ENCODE measurements at regions not wholly inside any gene's neighbourhood (a gene's known extent, or its start where the extent isn't known, plus 50 kb on each side); places are given as distances from the start of the nearest gene placed in this dataset.

- Mint-ChIP-seq H3K4me3 (no peak overlapping the region), H3K9me3 (no peaks in the 10 kb centered on the region), H3K27me3 (peaks cover 12 to 15% of the 10 kb centered on the region in 2 donors), H3K27ac (no peak overlapping the region), H3K4me1 (no peaks in the 10 kb centered on the region), H3K36me3 (no peaks in the 10 kb centered on the region)
- WGBS (ENCODE audit: insufficient coverage) = 88% methylated on average over 20 of the region's 20 CpGs
- Histone ChIP-seq H3K27ac (ENCODE audit: low read length) (no peak overlapping the region), H3K4me3 (ENCODE audit: control insufficient read depth in 1 of 2, extremely low read depth in 1 of 2, low read length in 1 of 2) (no peak overlapping the region), H3K27me3 (replicated peaks in 1 of 2; ENCODE audit: control insufficient read depth in 2 of 2, extremely low read depth in 1 of 2, insufficient read depth in 2 of 2, low read length in 1 of 2) (peaks cover 3 to 23% of the 10 kb centered on the region in 2 experiments), H3K4me1 (ENCODE audit: control insufficient read depth in 1 of 2, extremely low read depth in 1 of 2, insufficient read depth in 2 of 2, low read length in 2 of 2) (no peaks in the 10 kb centered on the region), H3K9me3 (no peaks in the 10 kb centered on the region), H3K36me3 (ENCODE audit: control insufficient read depth in 2 of 2, extremely low read depth in 1 of 2, insufficient read depth in 1 of 2, low read length in 1 of 2) (no peaks in the 10 kb centered on the region)
- ChIA-PET POLR2A (no interaction called here), CTCF (no interaction called here)
- DNase-seq (peak in 1 of 35 experiments; percentile 22), ATAC-seq (replicated peaks in 1 of 4) (no peak)
Measured at GRCh38 chr2:240217431-240218301, 77.2 kb upstream of the OTOS start.

- ChIA-PET CTCF (no interaction called here), POLR2A (no interaction called here)
- DNase-seq (peak in 2 of 35 experiments; percentile 1 to 16), ATAC-seq (replicated peaks in 1 of 4) (no peak)
- H3K36me3 Mint-ChIP-seq = no peaks in the 10 kb centered on the region
- Histone ChIP-seq H3K27me3 (replicated peaks in 1 of 2; ENCODE audit: control insufficient read depth in 2 of 2, extremely low read depth in 1 of 2, insufficient read depth in 2 of 2, low read length in 1 of 2) (peaks cover 3 to 13% of the 10 kb centered on the region in 2 experiments), H3K4me1 (ENCODE audit: control insufficient read depth in 1 of 2, extremely low read depth in 1 of 2, insufficient read depth in 2 of 2, low read length in 2 of 2) (no peaks in the 10 kb centered on the region), H3K4me3 (ENCODE audit: control insufficient read depth in 1 of 2, extremely low read depth in 1 of 2, low read length in 1 of 2) (no peak overlapping the region), H3K27ac (ENCODE audit: low read length) (no peak overlapping the region), H3K36me3 (ENCODE audit: control insufficient read depth in 2 of 2, extremely low read depth in 1 of 2, insufficient read depth in 1 of 2, low read length in 1 of 2) (no peaks in the 10 kb centered on the region), H3K9me3 (no peaks in the 10 kb centered on the region)
- H3K27me3 Mint-ChIP-seq = peaks cover 23 to 32% of the 10 kb centered on the region in 2 donors
- no peak overlapping the region for H3K4me3 Mint-ChIP-seq
- 87% methylated on average over 9 of the region's 16 CpGs for WGBS (ENCODE audit: insufficient coverage)
- no peak overlapping the region for H3K27ac Mint-ChIP-seq
- no peaks in the 10 kb centered on the region for H3K9me3 Mint-ChIP-seq
- no peaks in the 10 kb centered on the region for H3K4me1 Mint-ChIP-seq
Measured at GRCh38 chr2:240219208-240219890, 78.9 kb upstream of the OTOS start.

GRCh38 chr2:240220371-240220770, 79.9 kb upstream of the OTOS start:
- Mint-ChIP-seq H3K4me3 (no peak overlapping the region), H3K9me3 (no peaks in the 10 kb centered on the region), H3K27me3 (peaks cover 28 to 38% of the 10 kb centered on the region in 2 donors), H3K4me1 (no peaks in the 10 kb centered on the region), H3K27ac (no peak overlapping the region), H3K36me3 (no peaks in the 10 kb centered on the region)
- DNase-seq (no peak), ATAC-seq (replicated peaks in 1 of 4) (no peak)
- Histone ChIP-seq H3K36me3 (ENCODE audit: control insufficient read depth in 2 of 2, extremely low read depth in 1 of 2, insufficient read depth in 1 of 2, low read length in 1 of 2) (no peaks in the 10 kb centered on the region), H3K9me3 (no peaks in the 10 kb centered on the region), H3K4me3 (ENCODE audit: control insufficient read depth in 1 of 2, extremely low read depth in 1 of 2, low read length in 1 of 2) (no peak overlapping the region), H3K4me1 (ENCODE audit: control insufficient read depth in 1 of 2, extremely low read depth in 1 of 2, insufficient read depth in 2 of 2, low read length in 2 of 2) (no peaks in the 10 kb centered on the region), H3K27ac (ENCODE audit: low read length) (no peak overlapping the region), H3K27me3 (replicated peaks in 1 of 2; ENCODE audit: control insufficient read depth in 2 of 2, extremely low read depth in 1 of 2, insufficient read depth in 2 of 2, low read length in 1 of 2) (peaks cover 3 to 16% of the 10 kb centered on the region in 2 experiments)
- 40% methylated on average over 1 of the region's 3 CpGs for WGBS (ENCODE audit: insufficient coverage)
- ChIA-PET POLR2A (no interaction called here), CTCF (no interaction called here)

- whole genome bisulfite sequencing (ENCODE audit: insufficient coverage) = 60% methylated on average over 3 of the region's 7 CpGs
- no peak overlapping the region for H3K4me3 ChIP-seq (ENCODE audit: control insufficient read depth in 1 of 2, extremely low read depth in 1 of 2, low read length in 1 of 2)
- H3K4me1 ChIP-seq (ENCODE audit: control insufficient read depth in 1 of 2, extremely low read depth in 1 of 2, insufficient read depth in 2 of 2, low read length in 2 of 2) = no peaks in the 10 kb centered on the region
- Mint-ChIP-seq H3K36me3 (no peaks in the 10 kb centered on the region), H3K9me3 (peaks cover 3 to 5% (median 3%) of the 10 kb centered on the region in 3 donors), H3K4me3 (no peak overlapping the region), H3K4me1 (no peaks in the 10 kb centered on the region), H3K27me3 (peaks cover 40 to 47% of the 10 kb centered on the region in 2 donors), H3K27ac (no peak overlapping the region)
- H3K27me3 ChIP-seq (replicated peaks in 1 of 2; ENCODE audit: control insufficient read depth in 2 of 2, extremely low read depth in 1 of 2, insufficient read depth in 2 of 2, low read length in 1 of 2) = peaks cover 3 to 33% of the 10 kb centered on the region in 2 experiments
- peak in 1 of 35 experiments; percentile 1 for DNase-seq
- POLR2A ChIA-PET = no interaction called here
- H3K36me3 ChIP-seq (ENCODE audit: control insufficient read depth in 2 of 2, extremely low read depth in 1 of 2, insufficient read depth in 1 of 2, low read length in 1 of 2) = no peaks in the 10 kb centered on the region
- no peaks in the 10 kb centered on the region for H3K9me3 ChIP-seq
- ATAC-seq (replicated peaks in 1 of 4) = no peak
- CTCF ChIA-PET = no interaction called here
- no peak overlapping the region for H3K27ac ChIP-seq (ENCODE audit: low read length)
Measured at GRCh38 chr2:240223631-240224030, 83.2 kb upstream of the OTOS start.

- Histone ChIP-seq H3K4me3 (ENCODE audit: control insufficient read depth in 1 of 2, extremely low read depth in 1 of 2, low read length in 1 of 2) (no peak overlapping the region), H3K4me1 (ENCODE audit: control insufficient read depth in 1 of 2, extremely low read depth in 1 of 2, insufficient read depth in 2 of 2, low read length in 2 of 2) (no peaks in the 10 kb centered on the region), H3K27me3 (replicated peaks in 1 of 2; ENCODE audit: control insufficient read depth in 2 of 2, extremely low read depth in 1 of 2, insufficient read depth in 2 of 2, low read length in 1 of 2) (peaks cover 3 to 36% of the 10 kb centered on the region in 2 experiments), H3K9me3 (no peaks in the 10 kb centered on the region), H3K36me3 (ENCODE audit: control insufficient read depth in 2 of 2, extremely low read depth in 1 of 2, insufficient read depth in 1 of 2, low read length in 1 of 2) (no peaks in the 10 kb centered on the region), H3K27ac (ENCODE audit: low read length) (no peak overlapping the region)
- DNase-seq = no peak
- H3K9me3 Mint-ChIP-seq = peaks cover 3 to 13% (median 3%) of the 10 kb centered on the region in 3 donors
- H3K27ac Mint-ChIP-seq = no peak overlapping the region
- CTCF ChIA-PET = no interaction called here
- no peaks in the 10 kb centered on the region for H3K4me1 Mint-ChIP-seq
- 90% methylated on average over 2 of the region's 5 CpGs for WGBS (ENCODE audit: insufficient coverage)
- no peak overlapping the region for H3K4me3 Mint-ChIP-seq
- POLR2A ChIA-PET = no interaction called here
- no peaks in the 10 kb centered on the region for H3K36me3 Mint-ChIP-seq
- peaks cover 37 to 47% of the 10 kb centered on the region in 2 donors for H3K27me3 Mint-ChIP-seq
- ATAC-seq (replicated peaks in 1 of 4) = no peak
Measured at GRCh38 chr2:240224676-240225075, 84.2 kb upstream of the OTOS start.

- H3K27me3 ChIP-seq (replicated peaks in 1 of 2; ENCODE audit: control insufficient read depth in 2 of 2, extremely low read depth in 1 of 2, insufficient read depth in 2 of 2, low read length in 1 of 2) = peaks cover 0 to 39% of the 10 kb centered on the region in 2 experiments
- H3K4me1 ChIP-seq (ENCODE audit: control insufficient read depth in 1 of 2, extremely low read depth in 1 of 2, insufficient read depth in 2 of 2, low read length in 2 of 2) = no peaks in the 10 kb centered on the region
- Mint-ChIP-seq H3K9me3 (peaks cover 3 to 13% (median 3%) of the 10 kb centered on the region in 3 donors), H3K4me3 (no peak overlapping the region), H3K27ac (no peak overlapping the region), H3K4me1 (no peaks in the 10 kb centered on the region), H3K27me3 (peaks cover 37 to 47% of the 10 kb centered on the region in 2 donors), H3K36me3 (no peaks in the 10 kb centered on the region)
- H3K9me3 ChIP-seq = no peaks in the 10 kb centered on the region
- ChIA-PET CTCF (no interaction called here), POLR2A (no interaction called here)
- DNase-seq (no peak), ATAC-seq (replicated peaks in 1 of 4) (no peak)
- no peak overlapping the region for H3K27ac ChIP-seq (ENCODE audit: low read length)
- H3K4me3 ChIP-seq (ENCODE audit: control insufficient read depth in 1 of 2, extremely low read depth in 1 of 2, low read length in 1 of 2) = no peak overlapping the region
- 89% methylated on average over 4 of the region's 4 CpGs for WGBS (ENCODE audit: insufficient coverage)
- no peaks in the 10 kb centered on the region for H3K36me3 ChIP-seq (ENCODE audit: control insufficient read depth in 2 of 2, extremely low read depth in 1 of 2, insufficient read depth in 1 of 2, low read length in 1 of 2)
Measured at GRCh38 chr2:240225131-240225530, 84.7 kb upstream of the OTOS start.
